HG03558 (cell line): ENCODE measurements at regions not wholly inside any gene's neighbourhood (a gene's known extent, or its start where the extent isn't known, plus 50 kb on each side); places are given as distances from the start of the nearest gene placed in this dataset.

ENCODE experiments used
- ATAC-seq: cut with Tn5 transposase; IDR thresholded peaks from one replicate; pipeline ENCODE4 v1.9.1; 2021; ENCODE audit warnings: moderate number of reproducible peaks; ENCODE audit not compliant: unreplicated experiment; ENCODE audit errors: extremely low read depth

DNA sequence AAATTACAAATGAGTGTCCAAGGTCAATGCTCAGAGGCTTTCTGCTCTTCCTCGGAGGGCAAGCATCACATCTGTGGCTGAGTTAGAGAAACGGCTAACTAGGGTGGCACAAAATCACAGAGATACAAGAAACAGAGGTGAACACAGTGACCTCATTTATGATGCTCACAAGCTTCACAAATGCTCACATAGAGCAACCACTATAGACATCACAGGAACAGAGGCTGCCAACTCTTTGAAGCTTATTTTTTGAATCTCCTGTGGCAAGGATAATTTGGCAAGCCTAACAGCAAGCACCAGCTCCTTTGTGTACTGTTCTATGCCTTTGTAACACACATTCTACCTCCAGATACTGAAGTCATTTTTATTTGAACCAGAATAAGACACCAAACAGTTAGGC, 416.5 kb upstream of the DDI1 start:
- no peak for ATAC-seq

- ATAC-seq, result no peak
Measured at GRCh38 chr11:103622296-103622695, 414.1 kb upstream of the DDI1 start.

DNA sequence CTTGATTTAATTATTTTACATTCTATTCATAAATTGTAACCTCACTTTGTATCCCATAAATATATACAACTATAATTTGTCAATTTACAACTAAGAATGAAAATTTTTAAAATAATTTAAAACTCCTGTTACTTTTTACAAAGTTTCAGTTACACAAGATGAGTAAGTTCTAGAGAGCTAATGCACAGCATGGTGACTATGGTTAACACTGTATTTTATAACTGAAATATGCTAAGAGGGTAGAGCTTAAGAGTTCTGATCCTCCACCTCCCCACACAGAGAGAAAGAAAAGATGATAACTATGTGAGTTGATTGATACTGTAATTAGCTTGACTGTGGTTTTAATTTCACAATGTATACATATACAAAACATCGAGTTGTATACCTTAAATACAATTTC, 412.5 kb upstream of the DDI1 start:
- no peak for ATAC-seq

DNA sequence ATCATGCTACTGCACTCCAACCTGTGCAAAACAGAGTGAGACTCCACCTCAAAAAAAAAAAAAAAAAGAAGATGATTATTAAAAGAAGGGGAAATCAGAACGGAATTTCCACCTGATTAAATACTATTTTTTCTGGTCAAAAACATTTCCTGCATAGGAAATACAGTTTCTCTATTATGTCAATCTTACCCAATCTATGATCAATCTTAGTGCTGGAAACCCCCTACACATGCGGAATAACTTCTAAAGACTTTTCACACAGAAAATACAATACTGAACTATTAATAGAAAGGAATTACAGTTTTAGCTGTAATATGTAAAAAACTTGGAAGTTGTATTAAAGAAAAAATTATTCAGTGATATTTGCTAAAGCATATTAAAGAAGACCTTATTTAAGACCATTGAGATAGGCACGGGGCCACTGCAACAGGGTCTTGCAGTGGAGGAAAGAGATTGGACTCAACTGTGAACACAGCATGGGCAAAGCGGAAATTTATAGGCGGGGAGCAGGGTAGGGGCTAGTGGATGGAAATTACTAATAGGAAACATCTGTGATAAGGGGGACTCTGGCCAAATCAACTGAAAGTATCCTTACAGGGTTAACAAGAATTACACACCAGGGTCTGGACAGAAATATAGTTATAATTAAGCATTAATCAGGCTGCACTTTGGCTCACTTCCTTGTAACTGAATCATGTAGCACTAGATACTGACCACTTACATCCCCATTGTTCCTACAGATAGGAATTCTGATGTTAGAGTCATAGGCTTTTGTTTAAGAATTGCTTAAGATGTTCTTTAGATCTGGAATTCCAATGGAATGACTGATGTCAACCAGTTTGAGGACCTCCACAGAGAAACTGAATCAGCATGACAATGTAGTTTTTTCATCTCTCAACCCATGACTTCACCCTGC, 411.5 kb upstream of the DDI1 start:
- no peak for ATAC-seq

DNA sequence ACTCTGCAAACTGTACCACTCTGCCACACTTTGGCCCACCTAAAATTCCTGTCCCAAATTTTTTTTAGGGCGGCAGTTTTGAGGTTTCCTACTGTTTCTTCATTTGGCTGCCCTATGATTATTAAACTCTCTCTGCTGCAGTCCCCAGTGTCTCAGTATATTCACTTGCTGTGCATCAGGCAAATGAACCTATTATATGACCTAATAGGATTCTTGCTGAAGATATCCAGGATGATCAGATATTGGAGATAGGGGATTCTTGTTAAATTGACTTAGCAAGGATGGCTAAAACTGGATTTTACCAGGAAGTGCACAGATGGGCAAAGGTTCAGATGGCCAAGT, 410.8 kb upstream of the DDI1 start:
- no peak for ATAC-seq

- no peak for ATAC-seq
Measured at GRCh38 chr11:103628121-103628520, 408.3 kb upstream of the DDI1 start.

DNA sequence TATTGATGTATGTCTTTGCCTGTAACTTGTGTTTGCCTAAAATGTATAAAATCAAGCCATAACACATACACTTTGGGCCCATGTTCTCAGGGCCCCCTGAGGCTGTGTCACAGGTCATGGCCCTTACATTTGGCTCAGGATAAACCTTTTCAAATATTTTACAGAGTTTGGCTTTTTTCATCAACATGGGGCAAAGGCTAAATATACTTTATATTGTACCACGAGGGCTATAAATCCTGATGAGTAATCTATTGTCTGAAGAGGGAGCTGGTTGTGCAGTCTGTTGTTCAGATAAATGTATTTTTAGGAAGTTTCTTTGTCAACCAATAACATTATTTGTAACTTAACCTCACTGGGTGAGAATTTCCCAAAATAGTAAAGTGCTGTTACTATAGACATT, 404.6 kb upstream of the DDI1 start:
- ATAC-seq, result no peak

GRCh38 chr11:103633068-103633788, 403.2 kb upstream of the DDI1 start:
- ATAC-seq, result no peak

GRCh38 chr11:103633819-103634590, 402.4 kb upstream of the DDI1 start:
- ATAC-seq, result no peak

GRCh38 chr11:103636232-103636631, 400.2 kb upstream of the DDI1 start:
- ATAC-seq, result no peak

DNA sequence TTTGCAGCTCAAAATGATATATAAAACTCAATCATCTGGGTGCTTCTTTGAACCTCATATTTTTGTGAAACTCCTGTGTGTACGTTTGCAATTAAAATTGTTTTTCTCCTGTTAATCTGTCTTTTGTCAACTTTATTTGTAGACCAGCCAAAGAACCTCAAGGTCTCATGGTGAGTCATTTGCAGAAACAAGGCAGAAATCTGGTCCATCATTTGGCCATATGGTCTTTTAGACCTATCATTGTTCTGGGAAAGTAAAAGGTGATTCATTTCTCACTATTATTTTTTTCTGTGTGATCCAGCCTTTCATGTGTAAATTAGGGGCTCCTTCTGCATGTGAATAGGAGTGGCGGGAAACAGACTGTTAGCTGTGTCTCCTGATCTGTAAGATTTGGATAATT, 399.1 kb upstream of the DDI1 start:
- ATAC-seq, result no peak

- ATAC-seq, result no peak
Measured at GRCh38 chr11:103637831-103638230, 398.6 kb upstream of the DDI1 start.

GRCh38 chr11:103644676-103645075, 391.8 kb upstream of the DDI1 start:
- ATAC-seq, result no peak

- ATAC-seq, result no peak
Measured at GRCh38 chr11:103648054-103648453, 388.4 kb upstream of the DDI1 start.

DNA sequence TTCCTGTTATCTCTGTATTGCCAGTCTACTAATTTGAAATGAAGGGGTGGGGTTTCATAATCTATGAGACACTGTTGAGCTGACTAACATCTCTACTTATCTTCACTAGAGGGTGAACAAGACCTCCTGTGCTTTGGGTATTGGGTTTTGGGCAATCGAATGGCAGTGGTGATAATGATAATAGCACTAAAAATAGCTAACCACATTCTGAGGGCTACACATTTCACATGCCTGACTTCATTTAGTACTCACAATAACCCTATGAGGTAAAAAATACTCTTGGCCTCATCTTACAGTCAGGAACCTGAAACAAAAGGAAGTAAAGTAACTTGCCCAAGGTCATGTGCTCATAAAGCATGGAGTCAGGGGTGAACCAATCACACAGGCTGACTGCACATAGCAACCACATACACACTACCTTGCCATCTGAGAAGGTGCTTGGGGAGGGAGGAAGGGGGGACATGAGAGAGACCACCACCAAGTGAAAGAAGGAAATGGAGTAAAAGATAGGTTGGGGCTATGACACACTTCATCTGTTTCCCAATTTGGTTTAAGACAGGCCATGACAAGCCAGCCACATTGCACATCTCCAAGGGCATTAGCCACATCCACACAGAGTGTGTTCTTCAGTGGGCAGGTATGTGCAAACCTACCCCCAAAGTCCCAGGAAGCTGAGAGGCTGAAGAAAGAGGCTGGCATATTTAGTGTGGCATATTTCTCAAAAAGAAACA, 387.6 kb upstream of the DDI1 start:
- ATAC-seq, result no peak

GRCh38 chr11:103649401-103649895, 387.0 kb upstream of the DDI1 start:
- no peak for ATAC-seq

DNA sequence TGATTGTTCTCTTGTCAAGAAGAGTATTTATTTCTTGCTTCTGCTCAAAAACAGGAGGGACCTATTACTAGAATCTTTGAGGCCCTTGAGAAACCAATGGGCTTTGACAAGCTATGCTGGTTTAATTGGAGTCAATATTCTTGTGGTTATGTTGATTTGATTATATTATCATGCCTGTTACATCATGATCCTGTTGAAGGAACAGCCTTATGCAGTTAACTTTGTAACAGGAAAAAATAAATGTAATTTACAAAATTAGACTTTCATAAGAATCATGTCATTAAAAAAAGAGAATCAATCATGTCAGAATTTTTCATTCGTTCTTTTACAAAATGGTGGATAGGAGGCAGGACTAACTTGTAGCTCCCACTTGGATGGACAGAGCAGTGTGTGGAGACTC, 386.1 kb upstream of the DDI1 start:
- ATAC-seq, result no peak

DNA sequence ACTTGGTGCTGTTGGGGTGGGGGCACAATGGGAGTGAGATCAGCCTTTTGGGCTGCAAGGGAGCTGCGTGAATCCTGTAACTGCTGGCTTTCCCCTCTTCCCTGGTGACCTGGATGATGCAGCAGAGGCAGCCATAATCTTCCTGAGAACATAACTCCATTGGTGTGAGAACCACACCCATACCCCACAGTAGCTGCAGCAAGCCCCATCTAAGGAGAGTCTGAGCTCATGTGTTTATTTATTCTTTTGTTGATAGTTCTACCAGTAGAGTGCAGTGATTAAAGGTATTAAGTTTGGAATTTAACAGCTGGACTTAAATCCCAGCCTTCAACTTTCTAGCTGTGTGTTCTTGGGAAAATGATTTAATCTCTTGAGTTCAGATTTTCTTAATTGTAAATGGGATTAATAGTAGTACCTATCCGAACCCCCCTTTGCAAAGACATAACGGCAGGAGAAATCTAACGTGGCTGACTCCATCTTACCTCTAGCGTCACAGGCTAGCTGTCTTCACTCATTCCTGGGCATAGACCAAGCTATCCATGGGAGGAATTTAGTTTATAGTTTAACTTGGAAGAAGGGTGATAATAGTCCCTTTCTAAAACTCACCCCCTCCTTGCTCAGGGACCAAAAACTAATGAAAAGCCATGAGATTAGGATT, 385.0 kb upstream of the DDI1 start:
- no peak for ATAC-seq

DNA sequence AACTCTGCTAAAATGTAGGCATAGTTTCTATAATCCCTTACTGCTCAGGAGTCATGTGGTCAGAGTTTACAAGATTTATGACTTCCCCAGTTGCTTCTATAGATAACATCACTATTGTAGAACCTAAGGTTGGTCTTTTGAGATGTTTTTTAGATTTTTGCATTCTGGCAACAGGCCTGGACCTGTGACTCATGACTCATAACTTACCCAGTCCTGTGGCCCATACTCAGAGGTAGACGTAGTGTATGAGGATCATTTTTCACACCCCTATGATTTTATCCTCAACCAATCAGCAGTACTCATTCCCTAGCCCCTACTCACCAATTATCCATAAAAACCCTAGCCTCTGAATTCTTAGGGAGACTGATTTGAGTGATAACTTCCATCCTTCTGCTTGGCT, 384.4 kb upstream of the DDI1 start:
- no peak for ATAC-seq

DNA sequence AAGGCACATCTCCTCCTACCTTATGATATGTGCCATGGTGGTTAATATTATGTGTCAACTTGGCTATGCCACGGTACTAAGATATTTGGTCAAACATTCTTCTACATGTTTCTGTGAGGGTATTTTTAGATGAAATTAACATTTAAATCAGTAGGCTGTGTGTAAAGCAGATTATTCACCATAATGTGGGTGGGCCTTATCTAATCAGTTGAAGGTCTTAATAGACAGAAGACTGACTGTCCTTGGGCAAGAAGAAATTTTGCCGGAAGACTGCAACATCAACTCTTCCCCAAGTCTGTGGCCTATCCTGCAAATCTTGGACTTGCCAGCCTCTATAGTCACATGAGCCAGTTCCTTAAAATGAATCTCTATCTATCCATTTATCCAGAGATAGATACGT, 380.1 kb upstream of the DDI1 start:
- ATAC-seq, result no peak
